RWPE2 (cell line): ENCODE measurements at regions not wholly inside any gene's neighbourhood (a gene's known extent, or its start where the extent isn't known, plus 50 kb on each side); places are given as distances from the start of the nearest gene placed in this dataset.
"Not testable (repeated sequence)": the region's sequence is repeated elsewhere in the genome, so short reads cannot be mapped to it uniquely, and the experiment has no call there.

Experiments
- ATAC-seq: fragments of 200-7000 bp; cut with Tn5 transposase; 3 replicates; pipeline ENCODE4 v1.9.1; 2021; ENCODE audit warnings: low read depth
- DNase-seq: peaks from one replicate; pipeline ENCODE4 v3.0.0-alpha.2; 2020; ENCODE audit warnings: low spot score
- H3K27ac ChIP-seq: fragments of 450-650 bp; 2 replicates; pipeline ENCODE4 v1.5.1; 2017; ENCODE audit warnings: mild to moderate bottlenecking; ENCODE audit not compliant: poor library complexity, severe bottlenecking
- H3K27me3 ChIP-seq: fragments of 250-450 bp; sonication (Bioruptor Pico); 2 replicates; pipeline ENCODE4 v1.5.1; 2021; ENCODE audit warnings: mild to moderate bottlenecking, moderate library complexity; ENCODE audit not compliant: insufficient read depth, poor library complexity, severe bottlenecking
- H3K36me3 ChIP-seq: fragments of 250-450 bp; sonication (Bioruptor Pico); 2 replicates; pipeline ENCODE4 v1.5.1; 2020; ENCODE audit warnings: low read depth, mild to moderate bottlenecking, moderate library complexity
- H3K4me1 ChIP-seq: fragments of 250-450 bp; sonication (Bioruptor Pico); 2 replicates; pipeline ENCODE4 v1.5.1; 2021; ENCODE audit warnings: mild to moderate bottlenecking, moderate library complexity; ENCODE audit not compliant: insufficient read depth, poor library complexity, severe bottlenecking
- H3K4me3 ChIP-seq: fragments of 250-450 bp; sonication (Bioruptor Pico); 2 replicates; pipeline ENCODE4 v1.5.1; 2021; ENCODE audit warnings: mild to moderate bottlenecking, moderate library complexity; ENCODE audit not compliant: severe bottlenecking
- H3K9me3 ChIP-seq: fragments of 250-450 bp; sonication (Bioruptor Pico); 2 replicates; pipeline ENCODE4 v1.5.1; 2021; ENCODE audit warnings: mild to moderate bottlenecking, moderate library complexity; ENCODE audit not compliant: severe bottlenecking
- TF ChIP-seq, protein P1 (sequence below): fragments of 450-650 bp; IDR thresholded peaks from one replicate; pipeline ENCODE4 v1.5.1; 2017; ENCODE audit warnings: mild to moderate bottlenecking, moderate library complexity; ENCODE audit not compliant: poor library complexity, severe bottlenecking

- TF ChIP-seq, protein P1, sequence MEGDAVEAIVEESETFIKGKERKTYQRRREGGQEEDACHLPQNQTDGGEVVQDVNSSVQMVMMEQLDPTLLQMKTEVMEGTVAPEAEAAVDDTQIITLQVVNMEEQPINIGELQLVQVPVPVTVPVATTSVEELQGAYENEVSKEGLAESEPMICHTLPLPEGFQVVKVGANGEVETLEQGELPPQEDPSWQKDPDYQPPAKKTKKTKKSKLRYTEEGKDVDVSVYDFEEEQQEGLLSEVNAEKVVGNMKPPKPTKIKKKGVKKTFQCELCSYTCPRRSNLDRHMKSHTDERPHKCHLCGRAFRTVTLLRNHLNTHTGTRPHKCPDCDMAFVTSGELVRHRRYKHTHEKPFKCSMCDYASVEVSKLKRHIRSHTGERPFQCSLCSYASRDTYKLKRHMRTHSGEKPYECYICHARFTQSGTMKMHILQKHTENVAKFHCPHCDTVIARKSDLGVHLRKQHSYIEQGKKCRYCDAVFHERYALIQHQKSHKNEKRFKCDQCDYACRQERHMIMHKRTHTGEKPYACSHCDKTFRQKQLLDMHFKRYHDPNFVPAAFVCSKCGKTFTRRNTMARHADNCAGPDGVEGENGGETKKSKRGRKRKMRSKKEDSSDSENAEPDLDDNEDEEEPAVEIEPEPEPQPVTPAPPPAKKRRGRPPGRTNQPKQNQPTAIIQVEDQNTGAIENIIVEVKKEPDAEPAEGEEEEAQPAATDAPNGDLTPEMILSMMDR, result no peak
- Histone ChIP-seq H3K27ac (no peak overlapping the region), H3K4me3 (no peak overlapping the region), H3K36me3 (no peaks in the 10 kb centered on the region), H3K27me3 (peaks cover 24% of the 10 kb centered on the region), H3K4me1 (no peaks in the 10 kb centered on the region), H3K9me3 (peaks cover 3% of the 10 kb centered on the region)
- DNase-seq (peak; percentile 74), ATAC-seq (no peak; the same call in 2 of the 3 replicates)
Measured at GRCh38 chr20:29497261-29497671, 1760.2 kb upstream of the DEFB115 start.

GRCh38 chr20:29497684-29498083, 1759.8 kb upstream of the DEFB115 start:
- not testable (repeated sequence) for ATAC-seq, H3K9me3 ChIP-seq, H3K36me3 ChIP-seq, H3K4me3 ChIP-seq, H3K4me1 ChIP-seq, H3K27ac ChIP-seq
- peak; percentile 83 for DNase-seq
- H3K27me3 ChIP-seq, result peaks cover 20% of the 10 kb centered on the region

DNA sequence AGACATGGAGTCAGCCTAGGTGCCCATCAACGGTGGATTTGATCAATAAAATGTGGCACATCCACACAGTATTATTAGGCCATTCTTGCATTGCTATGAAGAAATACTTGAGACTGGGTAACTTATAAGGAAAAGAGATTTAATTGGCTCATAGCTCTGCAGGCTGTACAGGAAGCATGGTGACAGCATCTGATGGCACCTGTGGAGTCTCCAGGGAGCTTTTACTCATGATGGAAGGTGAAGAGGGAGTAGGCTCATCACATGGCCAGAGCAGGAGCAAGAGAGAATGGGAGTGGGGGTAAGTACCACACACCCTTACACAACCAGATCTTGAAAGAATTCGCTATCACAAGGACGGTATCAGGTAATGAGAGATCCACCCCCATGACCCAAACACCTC, 1756.7 kb upstream of the DEFB115 start:
- not testable (repeated sequence) for ATAC-seq, H3K36me3 ChIP-seq, H3K27ac ChIP-seq, H3K9me3 ChIP-seq, H3K4me1 ChIP-seq, DNase-seq, H3K4me3 ChIP-seq
- peaks cover 11% of the 10 kb centered on the region for H3K27me3 ChIP-seq

DNA sequence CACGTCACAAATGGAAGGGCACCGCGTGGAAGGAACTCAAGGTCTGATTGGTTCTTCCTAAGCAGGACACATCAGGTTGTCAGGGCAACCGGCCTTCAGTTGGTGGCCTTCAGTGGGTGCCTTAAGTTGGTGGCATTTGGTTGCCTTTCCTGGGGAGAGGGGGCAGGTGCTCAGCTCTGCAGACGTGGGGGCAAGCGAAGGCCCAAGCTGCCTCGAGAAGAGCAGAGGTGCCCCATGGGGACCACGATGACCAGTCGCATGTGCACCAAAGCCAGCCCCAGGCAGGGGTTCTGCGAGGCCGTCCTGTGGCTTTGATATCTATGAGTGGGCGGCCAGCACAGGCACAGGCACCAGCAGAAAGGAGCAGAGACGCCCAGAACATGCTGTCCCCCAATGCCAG, 1742.8 kb upstream of the DEFB115 start:
- H3K36me3 ChIP-seq, H3K27ac ChIP-seq, H3K4me1 ChIP-seq, ATAC-seq, H3K9me3 ChIP-seq, H3K27me3 ChIP-seq, H3K4me3 ChIP-seq: not testable (repeated sequence)
- DNase-seq, result peak; percentile 70

GRCh38 chr20:29516847-29517246, 1740.6 kb upstream of the DEFB115 start:
- not testable (repeated sequence) for DNase-seq, H3K9me3 ChIP-seq, H3K27ac ChIP-seq, H3K27me3 ChIP-seq, ATAC-seq, H3K4me3 ChIP-seq, H3K36me3 ChIP-seq, H3K4me1 ChIP-seq

DNA sequence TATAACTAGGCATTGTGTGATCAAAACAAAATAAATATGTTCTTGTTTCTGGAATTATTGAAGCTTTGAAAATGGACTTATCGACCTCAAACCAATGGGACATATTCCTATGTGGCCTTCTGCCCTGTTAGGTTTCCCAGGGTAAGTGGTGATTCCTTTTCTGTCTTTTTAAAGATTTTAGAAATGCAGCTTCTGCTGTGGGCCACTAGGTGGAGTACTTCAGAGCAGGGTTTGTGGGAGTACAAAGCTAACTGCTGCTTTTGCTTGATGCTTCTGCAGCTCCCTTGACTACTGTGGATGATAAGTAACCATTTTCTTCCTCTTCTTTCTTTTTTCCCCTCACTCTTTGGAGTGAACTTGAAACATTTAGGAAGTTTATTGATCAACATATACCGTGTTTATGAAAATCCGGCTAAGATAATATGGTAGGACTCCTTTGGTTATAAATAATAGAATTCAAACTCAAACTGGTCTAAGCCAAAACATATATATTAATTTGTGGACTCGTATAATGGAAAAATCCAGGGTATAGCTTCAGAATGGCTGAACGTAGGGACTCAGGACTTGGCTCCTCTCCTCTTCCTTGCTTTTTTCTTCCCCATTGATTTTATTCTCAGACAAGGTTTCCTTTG, 1737.7 kb upstream of the DEFB115 start:
- H3K4me3 ChIP-seq, H3K36me3 ChIP-seq, H3K4me1 ChIP-seq, H3K27ac ChIP-seq, ATAC-seq, H3K27me3 ChIP-seq, H3K9me3 ChIP-seq, DNase-seq: not testable (repeated sequence)
- TF ChIP-seq, protein P1, result peak; percentile 96

DNA sequence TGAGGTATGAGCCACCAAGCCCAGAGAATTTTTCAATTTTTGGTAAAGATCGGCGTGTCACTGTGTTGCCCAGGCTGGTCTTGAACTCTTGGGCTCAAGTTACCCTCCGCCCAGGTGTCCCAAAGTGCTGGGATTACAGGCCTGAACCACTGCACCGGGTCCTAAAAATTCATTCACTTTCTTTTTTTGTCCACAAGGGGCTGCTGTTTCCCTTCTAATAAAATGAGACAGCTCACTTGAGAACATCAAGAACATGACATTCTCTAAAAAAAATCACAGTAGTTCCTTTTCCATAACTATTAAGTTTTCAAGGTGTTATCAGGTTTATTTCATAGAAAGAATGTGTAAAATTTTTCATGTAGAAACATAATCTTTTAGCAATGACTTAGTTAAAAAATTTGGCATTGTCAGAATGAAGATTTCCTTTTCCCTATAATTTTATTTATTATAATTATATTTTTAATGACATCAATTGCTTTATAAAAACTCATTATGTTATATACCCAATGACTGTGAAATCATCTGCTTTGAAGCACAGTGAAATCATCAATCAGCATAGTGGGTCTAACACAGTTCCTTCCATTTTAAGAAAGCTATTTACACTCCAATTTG, 1723.8 kb upstream of the DEFB115 start:
- H3K27me3 ChIP-seq, H3K4me3 ChIP-seq, H3K27ac ChIP-seq, H3K36me3 ChIP-seq, DNase-seq, ATAC-seq, H3K4me1 ChIP-seq, H3K9me3 ChIP-seq: not testable (repeated sequence)
- TF ChIP-seq, protein P1, result peak; percentile 92

DNA sequence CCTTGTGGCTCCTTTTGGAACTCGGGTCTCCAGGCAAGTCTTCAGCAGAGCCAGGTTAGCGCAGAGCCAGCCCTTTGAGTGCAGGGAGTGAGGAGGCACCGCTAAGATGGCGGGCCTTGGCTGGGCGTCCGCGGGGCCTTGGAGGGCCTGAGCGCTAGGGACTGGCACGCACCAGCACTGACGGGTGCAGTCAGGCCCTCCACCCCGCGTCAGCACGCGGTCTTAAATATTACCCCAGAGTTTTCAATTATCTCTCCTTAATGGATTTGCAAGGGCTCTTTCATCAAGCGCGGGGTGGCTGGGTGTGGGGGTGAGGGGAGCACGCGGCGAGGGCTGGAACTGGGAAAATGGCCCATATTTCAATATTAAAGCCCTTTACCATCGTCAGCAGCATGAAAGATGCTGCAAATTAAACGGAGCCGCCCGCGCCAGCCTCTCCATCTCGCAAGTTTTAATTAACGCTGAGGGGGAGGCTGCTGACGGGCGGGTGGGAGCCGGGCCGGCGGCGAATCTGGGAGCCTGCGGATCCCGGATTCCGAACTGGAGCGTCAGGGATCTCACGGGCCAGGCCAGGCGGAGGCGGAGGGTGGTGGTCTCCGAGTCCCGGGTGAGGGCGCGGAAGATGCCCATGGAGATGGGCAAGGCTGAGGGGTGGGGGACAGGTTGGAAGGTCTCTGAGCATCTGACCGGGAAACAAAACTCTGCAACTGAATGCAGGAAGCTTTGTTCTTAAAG, 1690.4 kb upstream of the DEFB115 start:
- H3K4me3 ChIP-seq, H3K4me1 ChIP-seq, H3K27ac ChIP-seq, H3K36me3 ChIP-seq, H3K27me3 ChIP-seq, H3K9me3 ChIP-seq, ATAC-seq: not testable (repeated sequence)
- DNase-seq, result peak; percentile 73
